Brain microvascular endothelial cell (primary cell): ENCODE measurements at regions not wholly inside any gene's neighbourhood (a gene's known extent, or its start where the extent isn't known, plus 50 kb on each side); places are given as distances from the start of the nearest gene placed in this dataset.

Source experiments
- DNase-seq: peaks from one replicate; pipeline ENCODE4 v3.0.0-alpha.2; 2020
- H3K27ac ChIP-seq: fragments of 250-450 bp; sonication (Bioruptor Pico); 2 replicates; pipeline ENCODE4 v1.5.1; 2020; ENCODE audit warnings: mild to moderate bottlenecking, moderate library complexity
- H3K27me3 ChIP-seq: fragments of 250-450 bp; sonication (Bioruptor Pico); replicated peaks from 2 replicates; pipeline ENCODE4 v1.5.1; 2020; ENCODE audit warnings: mild to moderate bottlenecking
- H3K36me3 ChIP-seq: fragments of 250-450 bp; sonication (Bioruptor Pico); replicated peaks from 2 replicates; pipeline ENCODE4 v1.5.1; 2020; ENCODE audit warnings: mild to moderate bottlenecking
- H3K4me3 ChIP-seq: 2 replicates; pipeline ENCODE4 v1.5.1; 2011; ENCODE audit warnings: low read depth, mild to moderate bottlenecking, control low read depth, low read length, moderate library complexity
- CTCF ChIP-seq: IDR thresholded peaks from 2 replicates; pipeline ENCODE4 v1.5.1; 2011; ENCODE audit warnings: low read depth, mild to moderate bottlenecking, moderate library complexity, low read length, control low read depth, inconsistent platforms; ENCODE audit errors: missing control alignments
- in situ Hi-C: cut with HindIII; loops from 2 replicates; pipeline ENCODE4 v1.10.0; 2017; ENCODE audit warnings: low sequenced_read_pairs, low pct_ligation_motif_present

- H3K36me3 ChIP-seq, result no peaks in the 10 kb centered on the region
- in situ Hi-C loops, result no loop called here
- DNase-seq, result no peak
- TF ChIP-seq CTCF, result no peak
- no peaks in the 10 kb centered on the region for H3K27me3 ChIP-seq
- H3K4me3 ChIP-seq, result no peak overlapping the region
- H3K27ac ChIP-seq, result no peak overlapping the region
Observed at GRCh38 chr2:192735447-192735846, 540.7 kb upstream of the TMEFF2 start.

- no peak overlapping the region for H3K4me3 ChIP-seq
- H3K27me3 ChIP-seq, result no peaks in the 10 kb centered on the region
- no peak overlapping the region for H3K27ac ChIP-seq
- DNase-seq, result no peak
- no peaks in the 10 kb centered on the region for H3K36me3 ChIP-seq
- in situ Hi-C loops, result no loop called here
- no peak for TF ChIP-seq CTCF
Observed at GRCh38 chr2:192729369-192729768, 534.6 kb upstream of the TMEFF2 start.

GRCh38 chr2:192725991-192726390 is 531.3 kb upstream of the TMEFF2 start:
- DNase-seq, result no peak
- H3K4me3 ChIP-seq, result no peak overlapping the region
- TF ChIP-seq CTCF, result no peak
- no peaks in the 10 kb centered on the region for H3K27me3 ChIP-seq
- no peaks in the 10 kb centered on the region for H3K36me3 ChIP-seq
- no peak overlapping the region for H3K27ac ChIP-seq
- in situ Hi-C loops, result no loop called here

- in situ Hi-C loops, result no loop called here
Observed at GRCh38 chr2:192719629-192720028, 524.9 kb upstream of the TMEFF2 start.

GRCh38 chr2:192718340-192718739 is 523.6 kb upstream of the TMEFF2 start:
- TF ChIP-seq CTCF, result no peak
- in situ Hi-C loops, result no loop called here
- H3K4me3 ChIP-seq, result no peak overlapping the region
- H3K27ac ChIP-seq, result no peak overlapping the region
- DNase-seq, result no peak
- no peaks in the 10 kb centered on the region for H3K36me3 ChIP-seq
- H3K27me3 ChIP-seq, result no peaks in the 10 kb centered on the region

More at GRCh38 chr2:192719629-192720028, 524.9 kb upstream of the TMEFF2 start:
- Histone ChIP-seq H3K36me3 (no peaks in the 10 kb centered on the region), H3K4me3 (no peak overlapping the region), H3K27me3 (no peaks in the 10 kb centered on the region), H3K27ac (no peak overlapping the region)
- no peak for TF ChIP-seq CTCF
- DNase-seq, result no peak

- DNase-seq, result no peak
- no peak overlapping the region for H3K4me3 ChIP-seq
- TF ChIP-seq CTCF, result no peak
- H3K27ac ChIP-seq, result no peak overlapping the region
- in situ Hi-C loops, result no loop called here
- H3K27me3 ChIP-seq, result no peaks in the 10 kb centered on the region
- no peaks in the 10 kb centered on the region for H3K36me3 ChIP-seq
Observed at GRCh38 chr2:192700934-192701333, 506.2 kb upstream of the TMEFF2 start.
